Activated CD8-positive, alpha-beta memory T cell treated with anti-CD3 and anti-CD28 coated beads for 24 hours (primary cell): ENCODE measurements at regions not wholly inside any gene's neighbourhood (a gene's known extent, or its start where the extent isn't known, plus 50 kb on each side); places are given as distances from the start of the nearest gene placed in this dataset.
"Not testable (repeated sequence)": the region's sequence is repeated elsewhere in the genome, so short reads cannot be mapped to it uniquely, and the experiment has no call there.

Experiments
- DNase-seq: peaks from one replicate; pipeline ENCODE4 v3.0.0-alpha.2; 2020

DNA sequence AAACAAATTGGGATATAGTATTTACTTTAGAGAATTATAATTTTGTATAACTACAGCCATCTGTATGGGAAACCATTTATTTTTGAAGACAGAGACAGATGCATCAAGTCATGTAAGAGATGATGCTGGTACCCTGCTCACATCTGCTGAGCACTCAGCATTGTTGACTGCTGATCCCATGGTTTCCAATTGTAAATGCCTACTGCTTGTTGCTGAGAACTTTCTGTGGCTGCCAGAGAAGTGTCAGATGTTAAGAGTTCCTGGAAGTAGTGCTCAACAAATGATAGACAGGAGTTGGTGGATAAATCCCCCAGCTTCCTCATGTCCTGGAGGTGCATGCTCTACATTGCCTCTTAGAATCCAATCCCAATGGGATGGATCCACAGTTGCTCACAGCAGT lies 167.1 kb downstream of the OXSM start:
- no peak for DNase-seq

DNA sequence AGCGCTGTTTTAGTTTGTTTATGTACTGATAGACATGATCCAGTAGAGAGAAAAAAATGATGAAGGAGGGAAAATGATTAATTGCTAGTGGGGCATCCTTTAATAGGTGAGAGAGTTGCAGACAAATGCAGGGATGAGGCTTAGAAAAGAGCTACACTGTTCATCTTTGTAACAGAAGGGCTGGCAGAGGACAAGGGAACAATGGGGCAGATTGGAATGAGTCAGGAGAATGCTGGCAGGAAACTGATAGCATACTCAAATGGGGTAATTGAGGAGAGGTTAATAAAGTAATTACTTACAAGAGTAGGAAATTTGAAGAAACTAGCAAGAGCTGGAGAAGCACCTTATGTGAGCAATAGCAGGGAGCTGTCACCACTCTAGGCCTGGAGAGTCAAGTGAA lies 170.9 kb downstream of the OXSM start:
- no peak for DNase-seq

- no peak for DNase-seq
Observed at GRCh38 chr3:25962255-25962654, 172.4 kb downstream of the OXSM start.

DNA sequence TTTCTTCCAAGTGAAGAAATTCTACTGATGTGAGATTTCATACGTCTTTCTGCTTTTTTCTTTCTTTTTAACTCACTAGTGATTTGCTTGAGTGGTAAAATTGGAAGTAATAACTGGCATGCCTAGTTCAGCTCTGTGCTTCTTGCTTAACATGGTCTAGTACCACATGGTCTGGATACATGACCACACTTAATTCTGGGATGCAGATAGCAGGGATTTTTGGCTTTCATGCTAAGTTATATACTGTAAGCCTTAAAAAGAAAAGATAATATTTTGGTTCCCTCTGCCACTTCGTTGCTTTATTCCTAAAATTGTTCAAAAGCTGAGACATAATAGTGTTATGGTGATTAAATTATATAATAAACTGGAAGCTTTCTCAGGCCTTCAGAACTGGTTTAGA lies 174.3 kb downstream of the OXSM start:
- DNase-seq, result no peak

- DNase-seq, result no peak
Observed at GRCh38 chr3:25967385-25967784, 177.5 kb downstream of the OXSM start.

DNA sequence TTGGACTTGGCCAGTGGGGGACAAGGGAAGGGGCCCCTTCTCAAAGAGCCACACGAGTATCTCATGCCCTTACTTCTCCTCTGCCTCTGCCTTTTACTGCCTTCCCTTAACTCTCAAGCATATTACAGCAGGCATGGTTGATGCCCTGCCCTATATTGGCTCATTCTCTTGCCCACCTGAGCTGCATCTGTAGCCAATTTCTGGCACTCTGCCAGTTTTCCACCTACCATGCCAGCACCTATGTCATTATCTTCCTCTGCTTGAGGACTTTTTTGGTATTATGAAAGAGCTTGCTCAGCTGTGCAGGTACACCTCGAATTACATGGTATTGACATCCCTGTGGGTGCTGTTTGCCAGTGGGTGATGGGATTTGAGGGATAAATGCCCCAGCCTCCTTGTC lies 181.8 kb downstream of the OXSM start:
- no peak for DNase-seq

DNA sequence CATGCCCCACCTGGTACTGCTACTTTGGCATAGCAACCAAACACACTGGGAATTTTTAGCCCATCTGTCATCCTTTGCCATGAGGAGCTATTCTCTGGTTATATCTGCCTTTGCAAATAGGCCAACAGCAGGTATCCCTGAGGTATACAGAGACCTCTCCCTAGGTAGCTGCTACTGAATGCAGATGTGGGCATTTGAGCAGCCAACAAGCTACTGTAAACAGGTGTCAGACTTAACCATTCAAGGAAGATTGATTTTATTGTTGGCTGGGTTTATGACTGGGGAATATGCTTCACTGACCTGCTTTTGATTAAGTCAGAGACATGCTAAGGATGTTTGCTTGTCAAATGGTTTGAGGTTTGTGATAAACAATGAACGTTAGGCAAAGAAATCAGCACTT lies 183.2 kb downstream of the OXSM start:
- no peak for DNase-seq

- DNase-seq, result no peak
Observed at GRCh38 chr3:25982756-25983155, 192.9 kb downstream of the OXSM start.

DNA sequence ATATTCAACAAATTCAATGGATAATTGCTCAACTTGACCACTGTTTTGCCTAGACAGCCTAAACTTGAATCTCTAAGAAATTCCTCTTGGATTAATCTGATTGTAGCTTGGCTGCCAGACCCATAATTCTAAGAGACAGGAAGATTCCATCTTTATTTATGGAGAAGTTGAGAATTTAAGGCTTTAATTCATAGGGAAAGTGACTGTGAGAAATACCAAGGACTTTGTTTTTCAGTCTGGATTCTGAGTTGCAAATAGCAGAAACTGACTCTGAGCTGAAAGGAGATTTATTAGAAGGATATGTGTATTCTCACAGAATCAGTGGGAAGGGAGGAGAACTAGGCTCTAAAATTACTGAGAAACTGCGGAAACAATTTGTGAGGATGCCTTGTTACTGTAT lies 195.7 kb downstream of the OXSM start:
- DNase-seq, result no peak

- DNase-seq, result no peak
Observed at GRCh38 chr3:25992606-25993005, 202.7 kb downstream of the OXSM start.

GRCh38 chr3:26004172-26004571 lies 214.3 kb downstream of the OXSM start:
- DNase-seq, result no peak

- DNase-seq, result no peak
Observed at GRCh38 chr3:26011276-26011675, 221.4 kb downstream of the OXSM start.

DNA sequence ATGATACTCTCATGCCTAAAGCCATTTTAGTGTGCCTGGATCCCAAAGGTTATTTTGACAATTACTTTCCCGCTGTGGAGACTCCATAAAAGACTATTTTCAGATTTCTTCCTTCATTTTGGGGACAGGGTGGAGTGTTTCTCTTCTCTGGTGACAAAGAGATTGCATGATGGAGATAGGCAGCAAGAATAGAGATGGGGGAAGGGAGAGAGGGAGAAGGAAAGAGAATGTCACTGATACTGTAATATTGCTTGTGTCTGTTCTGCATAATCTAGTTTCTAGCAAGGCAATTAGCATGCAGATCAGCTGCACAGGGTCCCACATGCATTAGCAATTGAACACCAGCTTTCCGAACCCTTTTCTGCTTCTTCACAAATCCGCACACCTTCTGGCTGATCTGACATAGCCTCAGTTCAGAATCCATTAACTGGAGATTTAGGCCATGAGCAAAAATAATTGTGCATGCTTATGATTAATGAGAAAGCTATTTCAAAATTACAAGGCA lies 222.4 kb downstream of the OXSM start:
- no peak for DNase-seq

GRCh38 chr3:26015752-26016151 lies 225.9 kb downstream of the OXSM start:
- DNase-seq, result no peak

- DNase-seq, result no peak
Observed at GRCh38 chr3:26018889-26019288, 229.0 kb downstream of the OXSM start.

GRCh38 chr3:26024206-26024605 lies 234.3 kb downstream of the OXSM start:
- not testable (repeated sequence) for DNase-seq

DNA sequence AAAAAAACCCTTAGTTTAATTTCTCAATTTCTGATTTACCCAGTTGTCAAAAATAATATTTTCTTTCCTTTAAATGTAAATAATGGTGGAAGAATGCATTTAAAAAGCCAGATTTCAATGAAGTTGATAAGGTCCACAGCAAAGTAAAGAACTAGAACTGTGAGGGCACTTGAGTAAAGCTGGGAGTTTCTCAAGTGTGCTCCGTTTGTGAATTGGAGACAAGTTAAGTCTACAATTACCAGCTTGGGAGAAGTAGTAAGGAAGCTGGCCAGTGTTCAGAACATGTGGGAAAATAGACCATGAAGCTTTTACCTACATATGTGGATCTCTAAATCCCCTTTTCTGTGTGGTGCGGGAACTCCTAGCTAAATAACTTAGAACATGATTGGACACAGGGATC lies 239.4 kb downstream of the OXSM start:
- DNase-seq, result no peak

DNA sequence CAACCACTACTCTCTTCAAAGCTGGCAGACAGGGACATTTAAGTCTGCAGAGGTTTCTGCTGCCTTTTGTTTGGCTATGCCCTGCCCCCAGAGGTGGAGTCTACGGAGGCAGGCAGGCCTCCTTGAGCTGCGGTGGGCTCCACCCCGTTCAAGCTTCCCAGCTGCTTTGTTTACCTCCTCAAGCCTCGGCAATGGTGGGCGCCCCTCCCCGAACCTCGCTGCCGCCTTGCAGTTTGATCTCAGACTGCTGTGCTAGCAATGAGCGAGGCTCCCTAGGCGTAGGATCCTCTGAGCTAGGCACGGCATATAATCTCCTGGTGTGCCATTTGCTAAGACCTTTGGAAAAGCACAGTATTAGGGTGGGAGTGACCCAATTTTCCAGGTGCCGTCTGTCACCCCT lies 252.2 kb downstream of the OXSM start:
- not testable (repeated sequence) for DNase-seq

DNA sequence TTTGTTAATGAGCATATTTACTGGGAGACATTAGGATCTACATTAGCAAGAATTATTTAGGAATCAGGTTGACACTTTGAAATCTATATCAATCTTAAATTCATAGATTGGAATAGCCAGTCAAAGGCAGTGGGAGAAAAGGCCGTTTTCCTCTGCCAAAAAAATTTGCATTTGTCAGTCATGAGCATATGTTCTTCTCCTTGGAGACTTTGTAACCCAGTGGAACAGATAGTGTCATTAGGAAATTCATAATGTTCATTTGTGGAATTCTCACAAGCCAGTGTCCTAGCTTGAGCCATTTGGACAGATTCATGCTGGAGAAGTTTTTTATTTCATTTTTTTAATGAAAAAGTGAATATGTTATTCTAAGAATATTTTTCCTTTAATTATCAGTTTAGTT lies 260.1 kb downstream of the OXSM start:
- DNase-seq, result no peak

- no peak for DNase-seq
Observed at GRCh38 chr3:26050776-26051175, 260.9 kb downstream of the OXSM start.

DNA sequence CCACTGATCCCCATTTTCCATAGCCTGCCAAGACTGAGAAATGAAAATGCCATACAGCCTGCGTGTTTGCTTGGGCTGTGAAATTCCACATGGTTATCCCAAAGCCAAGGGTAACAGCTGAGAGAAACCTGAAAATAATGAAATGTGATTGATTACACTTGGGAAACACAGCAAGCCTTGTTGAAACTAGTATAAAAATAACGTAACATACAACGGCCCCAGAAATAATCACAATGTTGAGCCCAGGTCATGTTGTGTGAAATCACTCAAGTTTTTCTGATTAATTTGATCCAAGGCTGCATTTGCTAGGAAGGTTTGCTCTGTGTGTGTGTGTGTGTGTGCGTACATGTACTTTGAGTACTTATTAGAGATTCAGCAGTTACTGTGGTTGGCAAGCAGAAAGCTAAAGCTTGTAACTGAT lies 269.0 kb downstream of the OXSM start:
- no peak for DNase-seq

DNA sequence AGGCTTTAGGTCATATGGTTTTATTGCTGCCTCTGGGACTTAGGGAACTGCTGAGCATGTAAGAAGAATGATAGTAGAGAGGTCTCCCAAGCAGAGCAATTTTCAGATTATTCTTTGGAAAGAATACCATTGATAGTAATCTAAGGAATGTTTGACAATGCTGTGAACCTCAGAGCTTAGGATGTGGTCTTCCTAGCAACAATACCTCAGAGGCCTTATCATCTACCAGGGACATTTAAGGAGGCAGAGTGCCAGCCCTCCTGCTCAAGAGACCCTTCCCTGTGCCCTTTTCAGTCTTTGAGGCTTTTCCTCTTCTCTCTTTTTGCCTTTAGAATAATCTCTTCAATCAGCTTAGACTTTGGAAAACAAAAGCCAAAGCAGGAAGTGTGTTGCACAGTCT lies 272.1 kb downstream of the OXSM start:
- no peak for DNase-seq

DNA sequence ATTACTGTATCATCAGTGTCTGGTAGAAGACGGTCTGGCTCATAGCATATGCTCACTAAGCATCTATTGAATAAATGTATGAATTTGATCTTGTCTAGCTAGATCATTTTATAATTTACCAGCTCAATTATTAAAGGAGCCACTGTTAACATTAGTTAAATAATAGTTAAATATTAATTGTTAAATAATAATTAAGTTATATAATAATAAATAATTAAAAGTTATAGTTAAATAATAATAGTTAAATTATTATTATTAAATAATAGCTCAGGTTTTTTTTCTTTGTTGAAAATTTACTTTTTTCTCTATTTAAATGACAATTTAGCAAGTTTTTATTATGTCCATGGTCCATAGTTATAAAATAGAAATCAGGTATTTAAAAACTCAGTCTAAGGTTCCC lies 274.4 kb downstream of the OXSM start:
- DNase-seq, result no peak

- DNase-seq, result no peak
Observed at GRCh38 chr3:26068890-26069289, 279.0 kb downstream of the OXSM start.

- DNase-seq, result no peak
Observed at GRCh38 chr3:26070854-26071253, 281.0 kb downstream of the OXSM start.

GRCh38 chr3:26074080-26074479 lies 284.2 kb downstream of the OXSM start:
- no peak for DNase-seq
